Stimulated activated CD4-positive, alpha-beta T cell treated with anti-CD3 and anti-CD28 coated beads, Interleukin-4, amount 100 ng/mL, for 4 hours (primary cell): ENCODE measurements at regions not wholly inside any gene's neighbourhood (a gene's known extent, or its start where the extent isn't known, plus 50 kb on each side); places are given as distances from the start of the nearest gene placed in this dataset.

Source experiments
- DNase-seq, 2 experiments: peaks; one replicate each; pipeline ENCODE4 v3.0.0-alpha.2; 2020

DNA sequence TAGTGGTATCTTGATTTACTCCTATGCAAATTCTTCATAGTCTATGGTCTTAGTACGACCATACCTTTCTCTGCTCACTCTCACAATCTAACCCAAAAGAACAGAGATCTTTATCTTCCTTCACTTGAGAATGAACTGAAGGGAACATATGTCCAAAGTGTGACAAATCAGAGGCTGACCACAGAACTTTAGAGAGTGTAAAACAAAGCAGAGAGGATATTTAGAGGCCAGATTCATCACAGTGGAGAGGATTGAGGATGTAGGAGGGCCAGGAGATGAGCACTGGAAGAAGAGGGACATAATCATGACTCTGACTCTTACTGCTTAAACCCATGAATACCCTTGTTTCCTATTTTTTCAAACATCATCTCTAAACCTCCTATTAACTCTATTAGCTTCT is 935.3 kb upstream of the PHF14 start:
- no peak for DNase-seq

DNA sequence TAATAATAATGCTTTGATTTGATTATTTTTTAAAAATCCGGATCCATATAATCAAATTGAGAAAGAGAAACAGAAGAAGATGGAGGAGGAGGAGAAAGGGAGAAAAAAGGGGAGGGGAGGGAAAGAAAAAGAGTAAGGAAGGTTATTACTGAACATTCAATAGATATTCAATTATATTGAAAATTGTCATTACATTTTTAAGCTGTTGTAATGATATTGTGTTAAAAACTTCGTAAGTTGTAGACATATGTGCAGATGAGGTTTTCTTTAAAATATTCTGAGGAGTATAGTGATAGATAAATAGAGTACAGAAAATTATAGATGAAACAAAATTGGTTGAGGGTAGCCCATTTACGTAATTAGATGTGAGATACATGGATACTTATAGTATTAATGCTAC is 933.0 kb upstream of the PHF14 start:
- DNase-seq = no peak

DNA sequence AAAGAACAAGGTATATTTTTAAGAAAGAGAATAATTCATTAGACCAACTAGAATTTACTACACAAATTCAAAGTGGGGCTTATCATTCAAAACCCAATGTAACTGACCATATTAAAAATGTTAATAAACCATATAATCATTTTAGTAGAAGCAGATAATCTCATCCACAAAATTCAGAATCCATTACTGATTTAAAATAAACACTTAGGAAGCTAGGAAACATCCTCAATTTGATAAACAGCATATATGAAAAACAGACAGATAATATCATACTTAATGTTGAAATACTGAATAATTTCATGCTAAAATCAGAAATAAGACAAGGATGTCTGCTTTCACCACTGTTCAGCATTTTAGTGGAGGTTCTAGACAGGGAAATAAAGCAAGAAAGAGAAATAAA is 902.8 kb upstream of the PHF14 start:
- DNase-seq = no peak

DNA sequence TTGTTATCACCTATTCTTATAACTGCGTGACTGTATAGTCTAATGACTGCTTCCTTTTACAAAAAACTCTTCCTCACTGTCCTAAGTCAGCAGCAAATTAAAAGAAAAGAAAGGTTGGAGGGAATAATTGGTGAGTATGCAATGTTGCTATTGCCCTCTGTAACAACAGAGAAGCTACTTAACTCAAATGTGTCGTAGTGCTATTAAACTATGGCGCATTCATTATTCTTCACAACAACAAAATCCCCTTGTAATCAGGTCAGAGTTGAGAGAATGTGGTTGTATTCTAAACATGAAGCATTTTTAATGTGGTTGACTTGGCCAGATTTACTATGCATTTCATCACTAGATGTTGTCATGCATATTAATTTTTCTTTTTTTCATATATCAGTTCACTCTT is 897.8 kb upstream of the PHF14 start:
- no peak for DNase-seq

DNA sequence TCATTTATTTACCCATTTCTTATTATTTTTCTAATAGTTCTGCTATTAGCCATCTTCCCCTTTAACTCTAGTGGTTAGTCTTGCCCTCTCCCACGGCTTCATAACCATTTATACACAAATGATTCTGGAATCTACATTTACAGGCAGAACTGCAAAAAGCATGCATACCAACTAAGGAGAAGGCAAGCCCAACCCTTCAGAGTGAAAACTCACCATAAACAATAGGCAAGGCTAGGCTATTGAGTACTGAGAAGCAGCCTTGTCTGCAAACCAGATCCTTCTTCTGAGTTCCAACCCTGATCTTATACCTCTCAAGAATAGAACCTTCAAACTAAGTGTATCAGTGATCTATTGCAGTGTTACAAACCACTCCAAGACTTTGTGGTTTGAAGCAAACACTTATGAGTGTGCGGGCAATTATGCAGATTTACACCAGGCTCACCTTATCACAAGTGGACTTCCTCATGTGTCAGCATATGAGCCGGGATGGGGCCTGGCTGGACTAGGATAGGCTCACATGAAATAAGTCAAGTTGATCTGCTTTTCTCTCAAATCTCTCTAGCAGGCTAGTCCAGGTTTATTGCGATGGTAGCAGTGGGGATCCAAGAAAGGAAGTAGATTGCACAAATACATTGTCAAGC is 896.9 kb upstream of the PHF14 start:
- DNase-seq = no peak

DNA sequence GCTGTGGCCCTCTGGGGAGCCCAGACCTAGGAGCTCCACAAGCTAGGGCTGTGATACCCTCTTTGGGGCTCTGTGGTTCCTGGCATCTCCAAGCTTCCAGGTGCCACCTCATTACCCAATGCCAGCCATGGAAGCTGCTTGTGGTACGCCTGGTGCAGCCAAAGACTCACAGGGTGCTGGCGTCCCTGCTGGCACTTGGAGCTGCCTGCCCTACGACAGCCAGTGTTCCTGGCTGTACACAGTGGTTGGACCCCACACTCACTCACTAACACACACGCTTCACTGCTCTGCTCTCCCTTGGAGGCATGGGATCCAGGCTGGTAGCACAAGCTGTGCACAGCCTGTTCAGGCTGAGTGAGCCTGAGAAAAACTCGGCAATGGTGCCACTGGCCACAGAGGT is 894.1 kb upstream of the PHF14 start:
- DNase-seq = no peak

DNA sequence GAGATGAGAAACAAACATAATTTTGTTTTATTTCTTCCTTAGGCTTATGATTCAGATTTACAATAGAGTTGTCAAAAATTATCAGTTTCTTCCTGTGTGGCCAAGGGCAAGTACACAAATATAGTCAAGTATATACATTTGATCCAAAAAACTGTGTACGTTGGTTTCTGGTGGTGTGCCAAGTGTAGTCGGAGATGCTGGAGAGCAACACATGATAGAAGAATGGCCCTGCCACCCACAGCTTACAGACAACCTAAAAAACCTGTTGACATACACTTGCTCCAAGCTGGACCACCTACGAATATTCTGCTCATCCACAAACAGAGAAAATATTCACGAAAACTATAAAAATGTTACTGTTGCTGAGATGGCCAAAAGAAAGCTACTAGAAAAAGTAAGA is 890.8 kb upstream of the PHF14 start:
- DNase-seq = no peak

DNA sequence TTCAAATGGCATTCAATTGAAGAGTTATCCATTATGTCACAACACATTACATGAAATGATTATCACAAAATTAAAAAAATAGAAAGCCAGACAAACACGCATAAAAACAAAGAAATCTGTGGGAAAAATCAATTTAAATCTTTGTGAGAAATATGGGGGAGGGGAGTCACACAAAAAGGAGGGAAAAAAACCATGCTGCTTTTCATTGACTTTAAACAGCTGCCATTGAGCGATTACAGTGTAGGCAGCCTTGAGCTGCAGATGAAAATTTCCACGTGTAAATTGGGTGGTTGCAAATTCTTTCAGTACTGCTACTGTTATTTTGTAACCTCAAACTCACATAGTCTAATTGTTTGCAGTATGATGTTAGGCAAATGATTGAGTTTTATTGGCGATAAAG is 889.9 kb upstream of the PHF14 start:
- DNase-seq = no peak

DNA sequence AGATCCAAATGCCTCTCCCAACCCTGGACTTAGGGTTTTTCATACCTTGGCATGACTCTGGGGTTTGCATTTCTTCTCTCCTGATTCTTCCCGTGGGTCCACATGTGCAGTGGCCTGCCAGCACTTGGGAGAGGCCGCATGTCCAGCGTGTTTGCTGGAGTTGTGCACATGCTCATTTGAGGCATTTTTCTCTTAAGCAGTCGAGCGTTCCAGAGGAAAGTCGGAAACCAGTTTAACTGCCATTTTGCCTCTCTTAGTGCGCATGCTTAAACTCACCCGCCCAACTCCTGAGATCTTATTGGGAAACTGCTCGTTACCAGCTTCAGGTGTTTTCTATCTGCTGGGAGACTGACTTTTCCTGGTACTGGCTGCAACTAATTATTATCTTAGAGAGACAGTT is 888.4 kb upstream of the PHF14 start:
- no peak for DNase-seq

DNA sequence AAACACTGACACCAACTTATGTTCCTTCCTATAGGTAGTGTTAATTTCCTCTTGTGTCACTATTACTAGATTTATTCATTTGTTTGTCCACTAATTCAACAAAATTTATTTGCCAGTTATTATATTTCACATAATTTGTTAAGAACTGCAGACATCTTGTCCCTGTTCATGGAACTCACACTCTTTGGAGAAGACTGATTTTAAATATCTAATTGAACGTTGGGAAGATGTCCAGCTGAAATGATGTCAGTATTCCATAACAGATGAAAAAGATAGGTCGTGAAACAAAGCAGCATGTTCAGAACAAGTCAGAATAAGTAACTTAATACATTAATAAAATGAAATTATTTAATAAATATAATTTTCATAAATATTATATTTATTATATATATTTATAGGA is 873.1 kb upstream of the PHF14 start:
- DNase-seq = no peak

DNA sequence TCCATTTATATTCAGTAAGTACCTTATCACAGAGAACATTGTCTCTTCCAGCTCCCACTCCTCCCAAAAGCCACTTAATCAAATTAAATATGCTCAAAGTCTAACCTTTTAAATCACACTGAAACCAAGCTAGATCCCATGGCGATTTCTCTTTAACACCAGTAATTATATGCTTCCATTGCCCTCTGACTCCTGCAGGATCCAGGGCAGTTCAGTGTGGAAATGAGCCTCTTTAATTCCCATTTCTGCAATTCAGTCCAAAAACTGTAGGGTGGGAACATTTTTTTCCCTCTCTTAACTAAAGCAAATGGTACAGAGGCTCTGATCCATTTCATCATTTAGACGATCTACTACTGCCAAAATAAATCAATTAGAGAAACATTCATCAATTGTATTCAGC is 872.3 kb upstream of the PHF14 start:
- no peak for DNase-seq

DNA sequence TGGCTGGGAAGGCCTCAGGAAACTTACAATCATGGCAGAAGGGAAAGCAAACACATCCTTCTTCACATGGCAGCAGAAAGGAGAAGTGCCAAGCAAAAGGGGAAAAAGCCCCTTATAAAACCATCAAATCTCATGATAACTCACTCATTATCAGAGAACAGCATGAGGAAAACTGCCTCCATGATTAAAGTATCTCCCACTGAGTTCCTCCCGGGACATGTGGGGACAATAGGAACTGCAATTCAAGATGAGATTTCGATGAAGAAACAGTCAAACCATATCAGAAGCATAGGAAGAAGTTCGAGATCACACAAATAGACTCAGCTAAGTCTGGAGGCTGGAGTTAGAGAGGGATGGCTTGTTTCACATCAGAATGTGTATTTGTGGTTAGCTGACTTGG is 869.4 kb upstream of the PHF14 start:
- no peak for DNase-seq

DNA sequence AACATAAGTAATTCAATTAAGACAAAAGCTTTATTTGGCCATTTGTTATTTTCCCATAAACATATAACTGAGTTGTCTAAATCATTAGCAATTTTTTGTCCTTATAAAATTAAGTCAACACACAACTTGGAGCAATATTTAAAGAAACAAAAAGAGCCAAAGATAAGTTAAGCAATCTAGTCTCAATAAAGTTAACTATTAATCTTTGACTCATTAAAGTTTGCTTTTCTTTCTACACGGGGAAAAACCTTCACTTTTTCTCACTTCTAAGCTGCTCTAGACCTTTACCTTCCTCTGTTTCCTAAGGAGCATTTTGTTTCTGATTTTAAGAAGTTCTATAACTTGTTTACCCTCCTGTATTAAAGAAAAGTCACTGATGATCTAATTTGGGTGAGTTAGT is 867.1 kb upstream of the PHF14 start:
- DNase-seq = no peak

DNA sequence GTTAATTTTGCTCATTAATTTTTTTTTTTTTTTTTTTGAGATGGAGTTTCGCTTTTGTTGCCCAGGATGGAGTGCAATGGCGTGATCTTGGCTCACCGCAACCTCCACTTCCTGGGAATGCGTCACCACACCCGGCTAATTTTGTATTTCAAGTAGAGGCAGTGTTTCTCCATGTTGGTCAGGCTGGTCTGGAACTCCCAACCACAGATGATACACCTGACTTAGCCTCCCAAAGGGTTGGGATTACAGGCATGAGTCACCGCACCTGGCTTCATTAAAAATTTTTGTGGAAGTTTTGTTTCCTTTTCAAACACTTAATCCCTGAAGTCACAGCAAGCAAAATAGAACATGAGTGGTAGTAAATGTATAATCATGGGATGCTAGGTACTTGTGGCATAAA is 857.2 kb upstream of the PHF14 start:
- no peak for DNase-seq

DNA sequence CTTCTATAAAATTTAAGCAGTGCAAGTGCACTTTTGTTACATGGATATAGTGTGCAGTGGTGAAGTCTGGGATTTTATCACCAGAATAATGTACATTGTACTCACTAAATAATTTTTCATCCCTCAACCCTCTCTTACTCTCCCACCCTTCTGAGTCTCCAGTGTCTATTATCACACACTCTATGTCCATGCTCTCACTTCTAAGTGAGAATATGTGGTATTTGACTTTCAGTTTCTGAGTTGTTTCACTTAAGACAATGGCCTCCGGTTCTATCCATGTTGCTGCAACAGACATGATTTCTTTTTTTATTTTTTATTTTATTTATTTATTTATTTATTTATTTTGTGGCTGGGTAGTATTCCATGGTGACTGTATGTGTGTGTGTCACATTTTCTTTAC is 855.9 kb upstream of the PHF14 start:
- no peak for DNase-seq

DNA sequence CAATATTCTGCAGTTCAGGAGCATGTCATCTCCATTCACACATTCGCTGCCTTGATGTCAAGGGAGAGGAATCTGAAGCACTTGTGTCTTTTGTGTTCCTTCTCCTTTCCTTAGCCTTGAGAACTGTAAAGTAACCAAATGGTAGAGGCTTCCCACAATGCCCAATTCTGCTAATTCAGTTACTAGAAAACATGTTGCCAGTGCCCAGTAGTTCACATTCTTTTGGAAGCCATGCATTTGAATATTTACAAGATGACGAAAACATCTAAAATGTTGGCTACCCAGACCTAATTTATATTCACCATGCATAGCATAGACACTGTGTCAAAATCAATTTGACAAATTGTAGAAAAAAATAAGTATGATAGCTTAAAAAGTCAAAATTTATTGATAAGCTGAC is 852.7 kb upstream of the PHF14 start:
- no peak for DNase-seq

DNA sequence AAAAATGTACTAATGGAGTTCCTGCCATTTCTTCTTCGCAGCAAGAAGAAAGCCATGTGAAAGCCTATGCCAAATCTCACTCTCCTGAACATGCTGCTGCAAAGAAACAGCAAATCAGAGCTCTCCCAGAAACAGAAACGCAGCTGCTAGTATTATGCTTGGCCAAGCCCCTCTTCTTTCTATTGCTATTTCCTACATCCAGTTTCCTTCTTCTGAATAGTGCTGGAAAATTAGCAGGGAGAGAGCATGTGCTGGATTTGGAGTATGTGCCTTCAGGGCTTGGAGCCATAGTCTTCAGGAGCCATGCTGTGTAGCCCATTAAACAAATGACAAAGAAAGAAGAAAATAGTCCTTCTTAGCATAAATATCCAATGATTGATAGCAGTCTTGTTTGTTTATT is 852.0 kb upstream of the PHF14 start:
- DNase-seq = no peak

DNA sequence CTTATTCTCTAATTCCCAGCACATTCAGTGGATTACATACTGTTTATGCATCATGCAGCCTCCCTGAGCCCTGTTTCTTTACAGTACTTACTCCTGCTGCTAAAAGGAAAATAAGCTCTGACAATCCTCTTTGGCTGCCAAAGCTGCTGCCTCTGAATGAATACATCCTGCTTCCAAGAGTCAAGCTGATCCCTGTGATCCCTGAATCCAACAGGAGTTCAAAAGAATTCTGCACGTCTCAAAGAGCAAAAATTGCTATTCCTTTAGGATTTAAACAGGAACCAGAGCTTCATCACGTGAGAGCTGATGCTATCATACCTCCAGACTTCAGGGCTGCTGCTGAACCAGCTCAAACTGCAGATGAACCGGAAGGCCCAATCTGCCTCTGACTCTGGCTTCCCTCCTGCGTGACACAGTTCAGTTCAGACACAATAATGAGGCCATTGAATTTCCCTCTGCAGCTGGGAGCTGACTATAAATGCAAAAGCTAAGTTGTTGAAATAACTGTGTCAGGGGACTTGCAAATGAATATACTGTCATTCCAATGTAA is 851.0 kb upstream of the PHF14 start:
- no peak for DNase-seq

DNA sequence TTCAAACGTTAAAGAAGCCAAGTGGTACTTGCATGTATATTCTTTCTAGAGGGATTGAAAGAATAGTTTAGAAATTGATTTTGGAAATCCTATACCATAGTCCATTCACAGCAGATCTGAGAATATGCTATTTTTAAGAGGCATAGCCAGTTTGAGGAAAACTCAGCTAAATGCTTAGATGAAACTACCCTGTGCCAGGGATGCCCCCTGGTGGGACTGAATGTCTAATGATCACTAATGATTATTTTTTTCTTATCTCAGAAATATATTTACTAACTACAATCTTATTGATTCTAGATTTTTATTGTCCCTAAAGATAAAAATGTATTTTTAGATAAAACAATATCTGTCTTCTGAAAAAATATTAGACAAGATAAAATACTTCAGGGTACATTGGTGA is 844.9 kb upstream of the PHF14 start:
- DNase-seq = no peak

DNA sequence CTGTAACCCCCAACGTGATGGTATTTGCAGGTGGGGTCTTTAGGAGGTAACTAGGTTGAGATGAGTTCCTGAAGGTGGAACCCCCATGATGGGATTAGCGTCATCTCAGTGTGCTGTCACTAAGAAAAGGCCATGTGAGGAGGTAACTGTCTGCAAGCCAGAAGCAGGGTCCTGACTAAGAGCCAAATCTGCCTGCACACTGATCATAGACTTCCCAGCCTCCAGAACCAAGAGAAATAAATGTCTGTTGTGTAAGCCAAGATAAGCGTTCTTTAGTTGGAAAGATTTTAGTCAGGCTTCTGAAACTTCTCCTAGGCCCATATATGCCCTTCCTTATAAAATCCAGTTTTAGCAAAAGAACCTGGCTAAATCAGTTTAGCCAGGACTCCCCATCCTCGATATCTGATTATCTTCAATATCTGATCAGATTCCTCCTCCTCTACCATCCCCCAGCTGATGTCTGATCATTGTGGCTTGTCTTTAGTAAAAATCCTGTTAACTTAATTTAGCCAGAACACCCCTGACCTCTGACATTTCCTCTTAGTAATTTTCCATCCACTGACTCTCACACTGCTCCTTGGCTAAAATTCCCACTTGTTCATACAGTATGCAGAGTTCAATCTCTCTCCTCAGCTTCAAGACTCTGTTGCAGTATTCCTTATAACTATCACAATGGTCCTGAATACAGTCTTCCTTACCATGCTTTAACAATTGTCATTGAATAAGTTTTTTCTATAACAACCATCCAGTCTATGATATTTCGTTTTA is 835.4 kb upstream of the PHF14 start:
- no peak for DNase-seq

DNA sequence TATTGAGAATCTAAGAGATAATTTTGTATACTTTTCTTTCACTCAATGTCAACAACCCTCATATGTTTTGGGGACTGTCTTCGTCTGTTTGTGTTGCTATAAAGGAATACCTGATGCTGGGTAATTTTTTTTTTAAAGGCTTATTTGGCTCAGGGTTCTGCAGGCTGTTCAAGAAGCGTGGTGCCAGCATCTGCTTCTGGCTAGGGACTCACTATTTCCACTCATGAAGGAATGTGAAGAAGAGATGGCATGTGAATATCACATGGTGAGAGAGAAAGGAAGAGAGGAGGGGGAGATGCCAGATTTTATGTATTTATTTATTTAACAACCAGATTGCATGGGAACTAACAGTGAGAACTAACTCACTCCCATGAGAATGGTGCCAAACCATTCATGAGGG is 827.4 kb upstream of the PHF14 start:
- DNase-seq = no peak

DNA sequence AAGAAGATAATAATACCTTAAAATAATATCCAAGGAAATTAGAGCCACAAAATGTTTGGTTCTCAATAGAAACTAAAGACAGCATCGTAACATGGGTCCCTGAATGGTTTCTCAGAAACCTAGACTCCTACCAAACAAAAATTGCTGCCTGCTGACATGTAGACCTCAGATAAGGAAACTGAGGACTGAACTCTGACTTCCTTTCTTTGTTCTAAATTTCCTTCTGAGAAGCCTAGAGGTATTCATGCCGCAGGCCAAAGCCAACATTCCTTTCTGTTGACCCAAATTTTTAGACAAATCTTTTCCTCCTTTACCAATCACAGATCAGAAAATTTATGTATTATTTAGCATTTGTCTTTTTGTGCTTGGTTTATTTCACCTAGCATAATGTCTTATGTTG is 816.7 kb upstream of the PHF14 start:
- DNase-seq = no peak

DNA sequence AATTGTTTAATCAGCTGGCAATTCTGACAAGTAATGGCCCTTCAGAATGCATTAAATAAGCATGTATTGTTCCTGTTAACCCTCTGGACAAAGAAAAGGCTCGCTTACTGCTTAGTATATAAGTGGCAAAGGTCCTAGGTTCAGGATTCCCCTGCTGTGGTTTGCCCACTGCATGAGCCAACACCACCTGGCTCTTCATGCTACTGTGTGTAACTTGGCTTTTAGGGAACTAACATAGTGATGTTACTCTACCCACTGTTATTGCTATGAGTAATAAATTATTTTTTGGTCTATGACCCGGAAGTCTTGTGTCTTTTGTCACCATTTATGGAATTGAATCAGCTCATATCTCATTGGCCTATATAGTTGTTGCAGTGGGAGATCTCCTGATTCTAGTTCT is 791.7 kb upstream of the PHF14 start:
- DNase-seq = no peak

DNA sequence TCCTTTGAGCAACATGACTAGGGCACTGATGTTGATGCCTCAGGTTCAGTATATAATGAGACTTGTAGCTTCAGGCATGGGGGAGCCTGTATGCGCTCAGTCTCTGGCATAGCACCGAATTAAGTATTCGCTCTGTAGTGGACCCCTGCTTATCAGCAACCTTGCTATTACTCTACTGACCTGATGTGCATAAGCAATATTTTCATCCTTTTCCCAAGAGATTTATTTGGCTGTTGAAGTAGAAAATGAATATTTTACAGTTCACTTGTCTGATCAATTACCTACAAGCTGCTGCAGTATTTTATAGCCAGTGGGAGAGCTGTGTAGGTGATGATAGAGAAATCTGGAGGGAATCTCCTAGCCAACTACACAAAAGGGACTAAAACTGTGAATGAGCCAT is 781.6 kb upstream of the PHF14 start:
- DNase-seq = no peak

DNA sequence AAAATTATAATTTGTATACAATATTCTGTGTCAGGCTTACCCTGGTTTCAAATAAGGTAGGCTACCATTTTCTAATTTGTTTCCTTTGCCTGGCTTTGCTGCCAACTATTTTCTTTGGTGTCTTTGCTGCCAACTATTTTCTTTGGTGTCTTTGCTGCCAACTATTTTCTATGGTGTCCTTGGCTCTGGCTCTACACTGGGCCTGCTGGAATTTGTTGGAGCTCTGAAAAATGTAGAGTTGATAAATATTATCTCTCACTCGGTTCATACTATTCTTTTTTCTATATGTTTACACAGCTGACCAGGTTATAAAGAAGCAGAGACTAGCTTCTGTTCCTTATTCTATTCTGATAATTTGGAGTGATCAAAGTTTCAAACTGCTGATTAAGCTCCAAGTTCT is 768.0 kb upstream of the PHF14 start:
- DNase-seq = no peak
